ENCODE measurements at regions not wholly inside any gene's neighbourhood (a gene's known extent, or its start where the extent isn't known, plus 50 kb on each side); places are given as distances from the start of the nearest gene placed in this dataset.
"Not testable (repeated sequence)": the region's sequence is repeated elsewhere in the genome, so short reads cannot be mapped to it uniquely, and the experiment has no call there.

- DNase-seq (ENCODE audit: low spot score): no peak
These were observed 51.5 kb upstream of the IFNE start for GRCh38 chr9:21533597-21533996.

GRCh38 chr9:21535396-21535795 is 53.3 kb upstream of the IFNE start:
- no peak for DNase-seq (ENCODE audit: low spot score)

- DNase-seq (ENCODE audit: low spot score): no peak
These were observed 60.7 kb upstream of the IFNE start for GRCh38 chr9:21542787-21543186.

GRCh38 chr9:21543187-21543586 is 61.1 kb upstream of the IFNE start:
- no peak for DNase-seq (ENCODE audit: low spot score)

GRCh38 chr9:21543816-21544215 is 61.7 kb upstream of the IFNE start:
- not testable (repeated sequence) for DNase-seq (ENCODE audit: low spot score)

GRCh38 chr9:21546949-21547348 is 64.8 kb upstream of the IFNE start:
- DNase-seq (ENCODE audit: low spot score): no peak

GRCh38 chr9:21549251-21549765 is 67.2 kb upstream of the IFNE start:
- DNase-seq (ENCODE audit: low spot score): peak; percentile 63

- DNase-seq (ENCODE audit: low spot score): no peak
These were observed 67.8 kb upstream of the IFNE start for GRCh38 chr9:21549890-21550289.

- no peak for DNase-seq (ENCODE audit: low spot score)
These were observed 68.3 kb upstream of the IFNE start for GRCh38 chr9:21550392-21550791.

GRCh38 chr9:21551401-21551800 is 69.3 kb upstream of the IFNE start:
- no peak for DNase-seq (ENCODE audit: low spot score)

GRCh38 chr9:21552244-21553170 is 70.4 kb upstream of the IFNE start:
- DNase-seq (ENCODE audit: low spot score): no peak

- no peak for DNase-seq (ENCODE audit: low spot score)
These were observed 71.3 kb upstream of the IFNE start for GRCh38 chr9:21553441-21553840.

GRCh38 chr9:21554813-21555212 is 72.7 kb upstream of the IFNE start:
- DNase-seq (ENCODE audit: low spot score): no peak

- DNase-seq (ENCODE audit: low spot score): no peak
These were observed 73.8 kb upstream of the IFNE start for GRCh38 chr9:21555911-21556310.

GRCh38 chr9:21556581-21557427 is 74.7 kb upstream of the IFNE start:
- no peak for DNase-seq (ENCODE audit: low spot score)

- DNase-seq (ENCODE audit: low spot score): no peak
These were observed 75.3 kb upstream of the IFNE start for GRCh38 chr9:21557428-21557768.

- DNase-seq (ENCODE audit: low spot score): no peak
These were observed 76.0 kb upstream of the IFNE start for GRCh38 chr9:21558079-21558478.

GRCh38 chr9:21558615-21559401 is 76.7 kb upstream of the IFNE start:
- DNase-seq (ENCODE audit: low spot score): no peak

- peak; percentile 85 for DNase-seq (ENCODE audit: low spot score)
These were observed 77.5 kb upstream of the IFNE start for GRCh38 chr9:21559402-21560280.

- DNase-seq (ENCODE audit: low spot score): no peak
These were observed 78.2 kb upstream of the IFNE start for GRCh38 chr9:21560281-21560745.

GRCh38 chr9:21561502-21561901 is 79.4 kb upstream of the IFNE start:
- no peak for DNase-seq (ENCODE audit: low spot score)
